ENCODE measurements at regions not wholly inside any gene's neighbourhood (a gene's known extent, or its start where the extent isn't known, plus 50 kb on each side); places are given as distances from the start of the nearest gene placed in this dataset.

DNA sequence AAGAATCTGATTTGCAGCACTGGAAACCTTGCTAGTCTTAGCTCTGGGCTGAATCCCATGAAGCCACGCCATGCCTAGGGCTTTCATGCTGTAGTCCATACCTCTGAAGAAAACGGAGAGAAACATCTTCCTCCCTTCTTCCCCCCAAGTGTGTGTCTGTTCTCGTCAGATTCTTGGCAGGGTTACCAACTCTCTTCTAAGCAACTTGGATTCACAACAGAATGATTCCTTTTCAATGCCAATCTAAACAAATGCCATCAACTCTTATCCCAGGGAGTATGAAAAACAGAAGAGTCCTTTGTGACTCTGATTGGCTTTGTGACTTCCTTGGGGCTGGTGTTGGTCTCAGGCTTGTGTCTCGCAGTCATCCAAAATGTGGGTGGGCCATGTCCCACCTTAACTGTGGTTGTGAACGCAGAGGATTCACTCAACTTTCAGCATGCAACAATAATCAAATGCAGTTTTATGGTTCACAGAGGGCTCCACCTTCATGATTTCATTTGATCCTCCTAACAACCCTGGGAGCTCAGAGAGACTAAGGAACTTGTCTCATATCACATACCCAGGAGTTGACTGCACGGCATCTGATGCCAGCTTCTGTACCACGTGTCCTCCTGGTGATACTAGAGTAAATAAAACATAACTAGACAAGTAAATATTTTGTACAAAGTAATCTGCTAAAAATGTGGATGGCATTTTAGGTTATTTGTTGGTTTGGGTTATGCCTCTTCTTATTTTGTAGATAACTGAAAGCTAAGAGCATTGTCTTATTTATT is 186.0 kb upstream of the TNP1 start:
- TF ChIP-seq EZH2phosphoT487 (IDR thresholded peaks at IDR 0.05; ENCODE audit: borderline replicate concordance, low read depth) (no peak), CTCF (IDR thresholded peaks at IDR 0.05) (no peak), SIN3A (IDR thresholded peaks at IDR 0.05; ENCODE audit: borderline replicate concordance, low read depth, low read length) (no peak)
